ENCODE measurements at regions not wholly inside any gene's neighbourhood (a gene's known extent, or its start where the extent isn't known, plus 50 kb on each side); places are given as distances from the start of the nearest gene placed in this dataset.

DNA sequence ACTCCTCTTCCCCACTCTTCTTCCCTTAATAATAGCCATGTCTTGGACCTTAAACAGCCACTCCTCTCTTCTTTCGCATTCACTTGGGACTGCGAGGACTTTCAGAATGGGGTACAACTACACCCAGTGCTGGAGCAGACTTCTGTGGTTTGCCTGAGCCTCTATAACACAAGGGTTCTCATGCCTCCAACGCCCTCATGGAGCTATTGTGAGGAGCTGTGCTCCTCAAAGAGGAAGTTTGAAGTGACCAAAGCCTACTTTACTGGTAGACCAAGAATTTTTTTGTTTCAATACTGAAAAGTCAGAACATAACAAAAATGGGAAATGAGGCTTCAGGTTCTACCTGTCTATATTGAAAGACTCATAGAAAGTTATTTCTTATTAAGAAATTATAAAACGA lies 316.4 kb downstream of the PIK3R1 start:
- no peak for TF ChIP-seq ARNT (IDR thresholded peaks at IDR 0.05)
- TF ChIP-seq, protein P1, sequence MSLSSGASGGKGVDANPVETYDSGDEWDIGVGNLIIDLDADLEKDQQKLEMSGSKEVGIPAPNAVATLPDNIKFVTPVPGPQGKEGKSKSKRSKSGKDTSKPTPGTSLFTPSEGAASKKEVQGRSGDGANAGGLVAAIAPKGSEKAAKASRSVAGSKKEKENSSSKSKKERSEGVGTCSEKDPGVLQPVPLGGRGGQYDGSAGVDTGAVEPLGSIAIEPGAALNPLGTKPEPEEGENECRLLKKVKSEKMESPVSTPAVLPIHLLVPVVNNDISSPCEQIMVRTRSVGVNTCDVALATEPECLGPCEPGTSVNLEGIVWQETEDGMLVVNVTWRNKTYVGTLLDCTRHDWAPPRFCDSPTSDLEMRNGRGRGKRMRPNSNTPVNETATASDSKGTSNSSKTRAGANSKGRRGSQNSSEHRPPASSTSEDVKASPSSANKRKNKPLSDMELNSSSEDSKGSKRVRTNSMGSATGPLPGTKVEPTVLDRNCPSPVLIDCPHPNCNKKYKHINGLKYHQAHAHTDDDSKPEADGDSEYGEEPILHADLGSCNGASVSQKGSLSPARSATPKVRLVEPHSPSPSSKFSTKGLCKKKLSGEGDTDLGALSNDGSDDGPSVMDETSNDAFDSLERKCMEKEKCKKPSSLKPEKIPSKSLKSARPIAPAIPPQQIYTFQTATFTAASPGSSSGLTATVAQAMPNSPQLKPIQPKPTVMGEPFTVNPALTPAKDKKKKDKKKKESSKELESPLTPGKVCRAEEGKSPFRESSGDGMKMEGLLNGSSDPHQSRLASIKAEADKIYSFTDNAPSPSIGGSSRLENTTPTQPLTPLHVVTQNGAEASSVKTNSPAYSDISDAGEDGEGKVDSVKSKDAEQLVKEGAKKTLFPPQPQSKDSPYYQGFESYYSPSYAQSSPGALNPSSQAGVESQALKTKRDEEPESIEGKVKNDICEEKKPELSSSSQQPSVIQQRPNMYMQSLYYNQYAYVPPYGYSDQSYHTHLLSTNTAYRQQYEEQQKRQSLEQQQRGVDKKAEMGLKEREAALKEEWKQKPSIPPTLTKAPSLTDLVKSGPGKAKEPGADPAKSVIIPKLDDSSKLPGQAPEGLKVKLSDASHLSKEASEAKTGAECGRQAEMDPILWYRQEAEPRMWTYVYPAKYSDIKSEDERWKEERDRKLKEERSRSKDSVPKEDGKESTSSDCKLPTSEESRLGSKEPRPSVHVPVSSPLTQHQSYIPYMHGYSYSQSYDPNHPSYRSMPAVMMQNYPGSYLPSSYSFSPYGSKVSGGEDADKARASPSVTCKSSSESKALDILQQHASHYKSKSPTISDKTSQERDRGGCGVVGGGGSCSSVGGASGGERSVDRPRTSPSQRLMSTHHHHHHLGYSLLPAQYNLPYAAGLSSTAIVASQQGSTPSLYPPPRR (CRISPR knock-in tag; IDR thresholded peaks at IDR 0.05; ENCODE audit: borderline replicate concordance): no peak
- TF ChIP-seq, protein P2, sequence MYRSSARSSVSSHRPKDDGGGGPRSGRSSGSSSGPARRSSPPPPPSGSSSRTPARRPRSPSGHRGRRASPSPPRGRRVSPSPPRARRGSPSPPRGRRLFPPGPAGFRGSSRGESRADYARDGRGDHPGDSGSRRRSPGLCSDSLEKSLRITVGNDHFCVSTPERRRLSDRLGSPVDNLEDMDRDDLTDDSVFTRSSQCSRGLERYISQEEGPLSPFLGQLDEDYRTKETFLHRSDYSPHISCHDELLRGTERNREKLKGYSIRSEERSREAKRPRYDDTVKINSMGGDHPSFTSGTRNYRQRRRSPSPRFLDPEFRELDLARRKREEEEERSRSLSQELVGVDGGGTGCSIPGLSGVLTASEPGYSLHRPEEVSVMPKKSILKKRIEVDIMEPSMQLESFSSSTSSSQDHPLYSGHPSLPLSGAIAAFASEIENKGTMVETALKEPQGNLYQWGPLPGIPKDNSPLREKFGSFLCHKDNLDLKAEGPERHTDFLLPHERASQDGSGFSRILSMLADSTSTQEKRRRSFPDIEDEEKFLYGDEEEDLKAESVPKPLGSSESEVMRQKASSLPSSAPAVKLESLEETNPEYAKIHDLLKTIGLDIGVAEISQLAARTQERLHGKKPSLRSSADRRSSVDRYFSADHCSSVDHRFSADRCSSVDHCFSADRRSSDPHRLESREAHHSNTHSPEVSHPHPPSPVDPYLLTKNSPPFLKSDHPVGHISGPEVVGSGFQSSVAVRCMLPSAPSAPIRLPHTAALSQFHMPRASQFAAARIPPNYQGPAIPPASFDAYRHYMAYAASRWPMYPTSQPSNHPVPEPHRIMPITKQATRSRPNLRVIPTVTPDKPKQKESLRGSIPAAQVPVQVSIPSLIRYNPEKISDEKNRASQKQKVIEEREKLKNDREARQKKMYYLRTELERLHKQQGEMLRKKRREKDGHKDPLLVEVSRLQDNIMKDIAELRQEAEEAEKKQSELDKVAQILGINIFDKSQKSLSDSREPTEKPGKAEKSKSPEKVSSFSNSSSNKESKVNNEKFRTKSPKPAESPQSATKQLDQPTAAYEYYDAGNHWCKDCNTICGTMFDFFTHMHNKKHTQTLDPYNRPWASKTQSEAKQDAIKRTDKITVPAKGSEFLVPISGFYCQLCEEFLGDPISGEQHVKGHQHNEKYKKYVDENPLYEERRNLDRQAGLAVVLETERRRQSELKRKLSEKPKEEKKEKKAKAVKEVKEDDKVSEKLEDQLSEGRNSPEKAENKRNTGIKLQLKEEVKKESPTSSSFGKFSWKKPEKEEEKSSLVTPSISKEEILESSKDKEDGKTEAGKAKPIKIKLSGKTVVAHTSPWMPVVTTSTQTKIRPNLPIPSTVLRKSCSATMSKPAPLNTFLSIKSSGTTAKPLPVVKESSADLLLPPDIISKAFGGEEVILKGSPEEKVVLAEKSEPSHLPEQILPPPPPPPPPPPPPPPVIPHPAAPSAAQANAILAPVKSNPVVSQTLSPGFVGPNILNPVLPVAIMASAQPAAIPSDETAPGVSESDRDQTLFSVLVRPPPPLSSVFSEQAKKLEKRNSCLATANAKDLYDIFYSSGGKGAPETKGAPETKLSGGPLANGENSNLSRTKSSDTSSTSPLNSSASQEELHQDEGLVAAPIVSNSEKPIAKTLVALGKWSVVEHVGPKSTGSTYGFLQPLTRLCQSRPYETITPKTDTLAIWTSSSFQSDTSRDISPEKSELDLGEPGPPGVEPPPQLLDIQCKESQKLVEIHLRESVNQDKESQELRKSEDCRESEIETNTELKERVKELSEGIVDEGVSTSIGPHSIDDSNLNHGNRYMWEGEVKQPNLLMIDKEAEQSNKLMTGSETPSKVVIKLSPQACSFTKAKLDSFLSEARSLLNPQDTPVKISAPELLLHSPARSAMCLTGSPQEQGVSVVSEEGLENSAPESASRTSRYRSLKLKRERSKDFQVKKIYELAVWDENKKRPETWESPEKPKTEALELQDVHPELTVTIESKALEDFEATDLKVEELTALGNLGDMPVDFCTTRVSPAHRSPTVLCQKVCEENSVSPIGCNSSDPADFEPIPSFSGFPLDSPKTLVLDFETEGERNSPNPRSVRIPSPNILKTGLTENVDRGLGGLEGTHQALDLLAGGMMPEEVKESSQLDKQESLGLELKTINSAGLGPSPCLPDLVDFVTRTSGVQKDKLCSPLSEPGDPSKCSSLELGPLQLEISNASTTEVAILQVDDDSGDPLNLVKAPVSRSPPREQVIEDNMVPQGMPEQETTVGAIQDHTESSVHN (IDR thresholded peaks at IDR 0.05; ENCODE audit: borderline replicate concordance in 1 of 2, low read depth in 1 of 2): no peak
- TF ChIP-seq HLTF (IDR thresholded peaks at IDR 0.05): no peak
- TF ChIP-seq RBM34 (IDR thresholded peaks at IDR 0.05; ENCODE audit: borderline replicate concordance, insufficient read depth, low read length): no peak
- no peak for TF ChIP-seq POLR2A (conservative IDR thresholded peaks at IDR 0.05)
- no peak for TF ChIP-seq NFATC3 (IDR thresholded peaks at IDR 0.05)
- TF ChIP-seq, protein P3, sequence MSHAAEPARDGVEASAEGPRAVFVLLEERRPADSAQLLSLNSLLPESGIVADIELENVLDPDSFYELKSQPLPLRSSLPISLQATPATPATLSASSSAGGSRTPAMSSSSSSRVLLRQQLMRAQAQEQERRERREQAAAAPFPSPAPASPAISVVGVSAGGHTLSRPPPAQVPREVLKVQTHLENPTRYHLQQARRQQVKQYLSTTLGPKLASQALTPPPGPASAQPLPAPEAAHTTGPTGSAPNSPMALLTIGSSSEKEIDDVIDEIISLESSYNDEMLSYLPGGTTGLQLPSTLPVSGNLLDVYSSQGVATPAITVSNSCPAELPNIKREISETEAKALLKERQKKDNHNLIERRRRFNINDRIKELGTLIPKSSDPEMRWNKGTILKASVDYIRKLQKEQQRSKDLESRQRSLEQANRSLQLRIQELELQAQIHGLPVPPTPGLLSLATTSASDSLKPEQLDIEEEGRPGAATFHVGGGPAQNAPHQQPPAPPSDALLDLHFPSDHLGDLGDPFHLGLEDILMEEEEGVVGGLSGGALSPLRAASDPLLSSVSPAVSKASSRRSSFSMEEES (CRISPR knock-in tag; IDR thresholded peaks at IDR 0.05): no peak
- no peak for TF ChIP-seq FOSL1 (tag; conservative IDR thresholded peaks at IDR 0.05)

Measured in K562 (cell line).